ENCODE measurements at regions not wholly inside any gene's neighbourhood (a gene's known extent, or its start where the extent isn't known, plus 50 kb on each side); places are given as distances from the start of the nearest gene placed in this dataset.

- no peaks in the 10 kb centered on the region for H3K4me1 ChIP-seq
- H3K36me3 ChIP-seq: no peaks in the 10 kb centered on the region
- TF ChIP-seq CTCF (IDR thresholded peaks at IDR 0.05): no peak
- H3K4me3 ChIP-seq: no peak overlapping the region
- DNase-seq (no peak), ATAC-seq (no peak)
- H3K27ac ChIP-seq: no peak overlapping the region
- intact Hi-C loops (cut with DNase I): no loop called here
- H3K27me3 ChIP-seq: no peaks in the 10 kb centered on the region
- no peaks in the 10 kb centered on the region for H3K9me3 ChIP-seq
Observed at GRCh38 chr4:164359881-164360280, 394.1 kb upstream of the SMIM31 start.

GRCh38 chr4:164368894-164369293, 385.0 kb upstream of the SMIM31 start:
- Histone ChIP-seq H3K9me3 (no peaks in the 10 kb centered on the region), H3K36me3 (no peaks in the 10 kb centered on the region), H3K27ac (no peak overlapping the region), H3K27me3 (no peaks in the 10 kb centered on the region), H3K4me1 (no peaks in the 10 kb centered on the region), H3K4me3 (no peak overlapping the region)
- ATAC-seq (no peak), DNase-seq (no peak)
- no peak for TF ChIP-seq CTCF (IDR thresholded peaks at IDR 0.05)
- intact Hi-C loops (cut with DNase I): no loop called here

GRCh38 chr4:164373021-164373420, 380.9 kb upstream of the SMIM31 start:
- DNase-seq (no peak), ATAC-seq (no peak)
- TF ChIP-seq CTCF (IDR thresholded peaks at IDR 0.05): no peak
- no peaks in the 10 kb centered on the region for H3K36me3 ChIP-seq
- no peak overlapping the region for H3K27ac ChIP-seq
- no peak overlapping the region for H3K4me3 ChIP-seq
- no peaks in the 10 kb centered on the region for H3K4me1 ChIP-seq
- intact Hi-C loops (cut with DNase I): no loop called here
- H3K9me3 ChIP-seq: no peaks in the 10 kb centered on the region
- no peaks in the 10 kb centered on the region for H3K27me3 ChIP-seq

- H3K27me3 ChIP-seq: peaks cover 8% of the 10 kb centered on the region
- H3K4me3 ChIP-seq: no peak overlapping the region
- no peaks in the 10 kb centered on the region for H3K36me3 ChIP-seq
- H3K9me3 ChIP-seq: no peaks in the 10 kb centered on the region
- no peaks in the 10 kb centered on the region for H3K4me1 ChIP-seq
- no peak for TF ChIP-seq CTCF (IDR thresholded peaks at IDR 0.05)
- ATAC-seq (no peak), DNase-seq (no peak)
- H3K27ac ChIP-seq: no peak overlapping the region
- intact Hi-C loops (cut with DNase I): no loop called here
Observed at GRCh38 chr4:164377277-164377676, 376.7 kb upstream of the SMIM31 start.

- Histone ChIP-seq H3K4me1 (no peaks in the 10 kb centered on the region), H3K36me3 (no peaks in the 10 kb centered on the region), H3K9me3 (no peaks in the 10 kb centered on the region), H3K27ac (no peak overlapping the region), H3K4me3 (no peak overlapping the region), H3K27me3 (peaks cover 19% of the 10 kb centered on the region)
- DNase-seq (no peak), ATAC-seq (no peak)
- no peak for TF ChIP-seq CTCF (IDR thresholded peaks at IDR 0.05)
- intact Hi-C loops (cut with DNase I): no loop called here
Observed at GRCh38 chr4:164378361-164378760, 375.6 kb upstream of the SMIM31 start.

GRCh38 chr4:164379694-164380093, 374.2 kb upstream of the SMIM31 start:
- Histone ChIP-seq H3K4me3 (no peak overlapping the region), H3K9me3 (no peaks in the 10 kb centered on the region), H3K4me1 (no peaks in the 10 kb centered on the region), H3K27me3 (peaks cover 32% of the 10 kb centered on the region), H3K27ac (no peak overlapping the region), H3K36me3 (no peaks in the 10 kb centered on the region)
- intact Hi-C loops (cut with DNase I): no loop called here
- DNase-seq: no peak
- no peak for TF ChIP-seq CTCF (IDR thresholded peaks at IDR 0.05)
- no peak for ATAC-seq

Data from upper lobe of right lung (tissue), 1 donor.